Esophagus muscularis mucosa (tissue), 3 donors: ENCODE measurements at regions not wholly inside any gene's neighbourhood (a gene's known extent, or its start where the extent isn't known, plus 50 kb on each side); places are given as distances from the start of the nearest gene placed in this dataset.

ENCODE experiments used
- POLR2AphosphoS5 ChIP-seq, 2 donors: sonication (generic); formaldehyde crosslinking; IDR thresholded peaks; one replicate each; pipeline ENCODE4 v1.6.1; 2017; ENCODE audit warnings: antibody characterized with exemption in 2 of 2
- TF ChIP-seq, protein P1 (sequence below), 3 experiments: fragments of 200-600 bp in 2 of 3; fragments of 450-650 bp in 1 of 3; sonication (generic) in 2 of 3; IDR thresholded peaks; one replicate each; pipeline ENCODE4 v1.5.1; 2017 to 2019; ENCODE audit warnings: antibody characterized with exemption in 3 of 3, mild to moderate bottlenecking in 2 of 3, moderate library complexity in 1 of 3

DNA sequence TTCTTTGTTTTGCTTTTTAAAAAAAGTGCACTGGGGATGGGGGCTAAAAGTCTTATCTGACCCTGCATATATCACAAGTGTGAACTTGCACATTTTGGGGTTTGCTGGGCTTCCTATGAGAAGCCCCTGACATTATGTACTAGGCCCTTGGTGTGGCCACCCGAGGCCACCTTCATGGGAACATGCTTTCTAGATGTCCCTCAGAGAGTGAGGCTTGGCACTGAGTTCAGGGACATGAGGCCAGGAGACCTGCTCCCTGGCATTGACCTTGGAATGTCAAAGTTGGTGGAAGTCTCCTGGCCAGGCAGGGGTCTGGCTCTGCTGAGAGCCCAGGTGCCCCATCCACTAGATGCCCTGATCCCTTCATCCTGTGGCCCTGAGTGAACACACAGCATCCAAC, 536.2 kb downstream of the TCERG1L start:
- TF ChIP-seq, protein P1, sequence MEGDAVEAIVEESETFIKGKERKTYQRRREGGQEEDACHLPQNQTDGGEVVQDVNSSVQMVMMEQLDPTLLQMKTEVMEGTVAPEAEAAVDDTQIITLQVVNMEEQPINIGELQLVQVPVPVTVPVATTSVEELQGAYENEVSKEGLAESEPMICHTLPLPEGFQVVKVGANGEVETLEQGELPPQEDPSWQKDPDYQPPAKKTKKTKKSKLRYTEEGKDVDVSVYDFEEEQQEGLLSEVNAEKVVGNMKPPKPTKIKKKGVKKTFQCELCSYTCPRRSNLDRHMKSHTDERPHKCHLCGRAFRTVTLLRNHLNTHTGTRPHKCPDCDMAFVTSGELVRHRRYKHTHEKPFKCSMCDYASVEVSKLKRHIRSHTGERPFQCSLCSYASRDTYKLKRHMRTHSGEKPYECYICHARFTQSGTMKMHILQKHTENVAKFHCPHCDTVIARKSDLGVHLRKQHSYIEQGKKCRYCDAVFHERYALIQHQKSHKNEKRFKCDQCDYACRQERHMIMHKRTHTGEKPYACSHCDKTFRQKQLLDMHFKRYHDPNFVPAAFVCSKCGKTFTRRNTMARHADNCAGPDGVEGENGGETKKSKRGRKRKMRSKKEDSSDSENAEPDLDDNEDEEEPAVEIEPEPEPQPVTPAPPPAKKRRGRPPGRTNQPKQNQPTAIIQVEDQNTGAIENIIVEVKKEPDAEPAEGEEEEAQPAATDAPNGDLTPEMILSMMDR (IDR thresholded peaks at IDR 0.05): no peak
- TF ChIP-seq POLR2AphosphoS5 (IDR thresholded peaks at IDR 0.05): no peak
